ENCODE measurements at regions not wholly inside any gene's neighbourhood (a gene's known extent, or its start where the extent isn't known, plus 50 kb on each side); places are given as distances from the start of the nearest gene placed in this dataset.

DNA sequence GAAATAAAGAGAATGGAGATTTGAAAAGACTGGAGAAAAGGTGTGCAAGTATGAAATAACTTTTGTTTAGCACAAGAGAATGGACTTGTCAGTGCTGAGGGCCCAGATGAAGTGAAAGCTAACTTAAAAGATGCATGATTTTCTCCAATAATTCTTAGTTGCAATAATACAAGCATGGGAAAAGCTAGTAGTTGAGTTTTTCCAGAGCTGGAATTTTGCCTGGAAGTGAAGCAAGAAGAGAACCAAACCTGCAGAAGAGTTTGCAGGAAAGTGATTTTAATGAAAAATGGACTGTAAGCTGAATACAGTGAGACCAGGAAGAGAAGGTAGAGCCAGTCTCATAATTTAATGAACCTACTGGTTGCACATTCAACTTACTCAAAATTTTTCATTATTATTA lies 69.3 kb upstream of the FSCB start:
- ChIA-PET CTCF (ENCODE audit: low intra/inter-chr PET ratio, low total read pairs) (no interaction called here), POLR2A (no interaction called here)
- no peak for DNase-seq (ENCODE audit: low spot score)
- Histone ChIP-seq H3K9me3 (ENCODE audit: low read length) (no peaks in the 10 kb centered on the region; the same call in 1 of the 2 replicates), H3K79me2 (ENCODE audit: insufficient read depth, low read length) (no peaks in the 10 kb centered on the region), H3K27me3 (ENCODE audit: control insufficient read depth in 1 of 2, insufficient read depth in 2 of 2, low read length in 2 of 2) (no peaks in the 10 kb centered on the region), H4K20me1 (ENCODE audit: insufficient read depth, low read length) (no peaks in the 10 kb centered on the region), H3K4me1 (ENCODE audit: insufficient read depth, low read length) (no peaks in the 10 kb centered on the region), H3K36me3 (replicated peaks in 1 of 2; ENCODE audit: control insufficient read depth in 1 of 2, insufficient read depth in 2 of 2, low read length in 2 of 2) (no peaks in the 10 kb centered on the region), H3K27ac (ENCODE audit: extremely low read length, insufficient read depth, low read length) (no peak overlapping the region), H3K4me3 (replicated peaks in 1 of 3; ENCODE audit: insufficient read depth in 1 of 3, low read depth in 2 of 3, low read length in 3 of 3) (no peak overlapping the region), H3K4me2 (ENCODE audit: low read depth, low read length) (no peak overlapping the region), H2AFZ (ENCODE audit: low read length) (no peak overlapping the region), H3K9ac (ENCODE audit: insufficient read depth, low read depth, low read length) (no peak overlapping the region)
- intact Hi-C loops (cut with micrococcal nuclease; ENCODE audit: unreplicated experiment) (no loop called here), in situ Hi-C loops (cut with HindIII; ENCODE audit: extremely low pct_ligation_motif_present, low pct_unique_long_range_greater_than_20kb) (no loop called here)
- no TSS peak for BruUV-seq (replicated peaks)
- no peak for FAIRE-seq
- ATAC-seq, result no peak
- TF ChIP-seq ZNF317 (CRISPR knock-in tag; IDR thresholded peaks at IDR 0.05), result no peak
- TF ChIP-seq WIZ (CRISPR knock-in tag; IDR thresholded peaks at IDR 0.05), result no peak
- no peak for TF ChIP-seq SALL1 (CRISPR knock-in tag; IDR thresholded peaks at IDR 0.05)
- TF ChIP-seq TOPORS (CRISPR knock-in tag; IDR thresholded peaks at IDR 0.05), result no peak
- no peak for TF ChIP-seq RARG (CRISPR knock-in tag; IDR thresholded peaks at IDR 0.05; ENCODE audit: low read depth)
- TF ChIP-seq SYNCRIP (IDR thresholded peaks at IDR 0.05; ENCODE audit: insufficient read depth, low read depth, low read length), result no peak
- no peak for TF ChIP-seq ZNF776 (CRISPR knock-in tag; IDR thresholded peaks at IDR 0.05)
- TF ChIP-seq PRPF4 (IDR thresholded peaks at IDR 0.05; ENCODE audit: low read depth, low read length, poor library complexity, severe bottlenecking), result no peak
- no peak for TF ChIP-seq FOXC1 (CRISPR knock-in tag; IDR thresholded peaks at IDR 0.05; ENCODE audit: borderline replicate concordance)
- TF ChIP-seq CREM (IDR thresholded peaks at IDR 0.05), result no peak
- TF ChIP-seq CREM (CRISPR knock-in tag; IDR thresholded peaks at IDR 0.05), result no peak
- TF ChIP-seq CENPT (CRISPR knock-in tag; IDR thresholded peaks at IDR 0.05; ENCODE audit: low read depth), result no peak
- TF ChIP-seq POGK (CRISPR knock-in tag; conservative IDR thresholded peaks at IDR 0.05), result no peak
- TF ChIP-seq KDM3A (CRISPR knock-in tag; IDR thresholded peaks at IDR 0.05; ENCODE audit: low read depth), result no peak
- TF ChIP-seq FOSL2 (CRISPR knock-in tag; IDR thresholded peaks at IDR 0.05), result no peak
- no peak for TF ChIP-seq ZNF709 (CRISPR knock-in tag; IDR thresholded peaks at IDR 0.05)
- TF ChIP-seq ZNF407 (CRISPR knock-in tag; IDR thresholded peaks at IDR 0.05; ENCODE audit: not compliant biosample characterization), result no peak

Measured in HepG2 (cell line).